ENCODE measurements at regions not wholly inside any gene's neighbourhood (a gene's known extent, or its start where the extent isn't known, plus 50 kb on each side); places are given as distances from the start of the nearest gene placed in this dataset.

- TF ChIP-seq TAF1 (IDR thresholded peaks at IDR 0.05; ENCODE audit: borderline replicate concordance, insufficient read depth, low read length) (no peak), SIN3A (IDR thresholded peaks at IDR 0.05; ENCODE audit: borderline replicate concordance, insufficient read depth, low read length) (no peak), POLR2AphosphoS5 (IDR thresholded peaks at IDR 0.05; ENCODE audit: low read depth, low read length) (no peak)
Observed at GRCh38 chr1:103859721-103860120, 110.0 kb downstream of the AMY1C start.
